Ovary (tissue), 1 donor: ENCODE measurements at regions not wholly inside any gene's neighbourhood (a gene's known extent, or its start where the extent isn't known, plus 50 kb on each side); places are given as distances from the start of the nearest gene placed in this dataset.

Experiments
- EP300 ChIP-seq: sonication (generic); formaldehyde crosslinking; IDR thresholded peaks from one replicate; pipeline ENCODE4 v1.6.1; 2017; ENCODE audit warnings: antibody characterized with exemption
- POLR2A ChIP-seq: fragments of 450-650 bp; IDR thresholded peaks from one replicate; pipeline ENCODE4 v1.6.1; 2017; ENCODE audit warnings: antibody characterized with exemption, mild to moderate bottlenecking, moderate library complexity

GRCh38 chr15:63454503-63455211 is 49.7 kb upstream of the USP3 start:
- TF ChIP-seq EP300, result no peak
- TF ChIP-seq POLR2A, result no peak
